ENCODE measurements at regions not wholly inside any gene's neighbourhood (a gene's known extent, or its start where the extent isn't known, plus 50 kb on each side); places are given as distances from the start of the nearest gene placed in this dataset.

- TF ChIP-seq CREB1 (IDR thresholded peaks at IDR 0.05; ENCODE audit: low read depth): no peak
- no peak for TF ChIP-seq FOXM1 (IDR thresholded peaks at IDR 0.05; ENCODE audit: borderline replicate concordance, low read depth)
- TF ChIP-seq RAD21 (IDR thresholded peaks at IDR 0.05; ENCODE audit: low read depth): no peak
- TF ChIP-seq TAF1 (IDR thresholded peaks at IDR 0.05; ENCODE audit: low read depth): no peak
- TF ChIP-seq ZBTB7A (IDR thresholded peaks at IDR 0.05; ENCODE audit: low read depth): no peak
- no peak for TF ChIP-seq USF1 (IDR thresholded peaks at IDR 0.05)
- no peak for TF ChIP-seq NFIC (IDR thresholded peaks at IDR 0.05)
- TF ChIP-seq CEBPB (IDR thresholded peaks at IDR 0.05): no peak
- no peak for TF ChIP-seq EGR1 (IDR thresholded peaks at IDR 0.05)
- TF ChIP-seq TCF12 (IDR thresholded peaks at IDR 0.05; ENCODE audit: low read depth): no peak
- no peak for TF ChIP-seq TEAD4 (IDR thresholded peaks at IDR 0.05)
- no peak for TF ChIP-seq EP300 (IDR thresholded peaks at IDR 0.05; ENCODE audit: borderline replicate concordance)
- no peak for TF ChIP-seq REST (IDR thresholded peaks at IDR 0.05; ENCODE audit: low read depth)
- TF ChIP-seq YY1 (IDR thresholded peaks at IDR 0.05; ENCODE audit: low read depth): no peak
- TF ChIP-seq MAX (IDR thresholded peaks at IDR 0.05): no peak
Measured at GRCh38 chr19:31974290-31974689, 371.1 kb upstream of the ZNF507 start.

GRCh38 chr19:31974941-31975340, 370.5 kb upstream of the ZNF507 start:
- TF ChIP-seq CREB1 (IDR thresholded peaks at IDR 0.05; ENCODE audit: low read depth) (no peak), TEAD4 (IDR thresholded peaks at IDR 0.05) (no peak), USF1 (IDR thresholded peaks at IDR 0.05) (no peak), ZBTB7A (IDR thresholded peaks at IDR 0.05; ENCODE audit: low read depth) (no peak), CEBPB (IDR thresholded peaks at IDR 0.05) (no peak), RAD21 (IDR thresholded peaks at IDR 0.05; ENCODE audit: low read depth) (no peak), YY1 (IDR thresholded peaks at IDR 0.05; ENCODE audit: low read depth) (no peak), TAF1 (IDR thresholded peaks at IDR 0.05; ENCODE audit: low read depth) (no peak), NFIC (IDR thresholded peaks at IDR 0.05) (no peak), TCF12 (IDR thresholded peaks at IDR 0.05; ENCODE audit: low read depth) (no peak), REST (IDR thresholded peaks at IDR 0.05; ENCODE audit: low read depth) (no peak), FOXM1 (IDR thresholded peaks at IDR 0.05; ENCODE audit: borderline replicate concordance, low read depth) (no peak), MAX (IDR thresholded peaks at IDR 0.05) (no peak), EP300 (IDR thresholded peaks at IDR 0.05; ENCODE audit: borderline replicate concordance) (no peak), EGR1 (IDR thresholded peaks at IDR 0.05) (no peak)

GRCh38 chr19:31975461-31975860, 369.9 kb upstream of the ZNF507 start:
- TF ChIP-seq CREB1 (IDR thresholded peaks at IDR 0.05; ENCODE audit: low read depth) (no peak), ZBTB7A (IDR thresholded peaks at IDR 0.05; ENCODE audit: low read depth) (no peak), USF1 (IDR thresholded peaks at IDR 0.05) (no peak), NFIC (IDR thresholded peaks at IDR 0.05) (no peak), REST (IDR thresholded peaks at IDR 0.05; ENCODE audit: low read depth) (no peak), TEAD4 (IDR thresholded peaks at IDR 0.05) (no peak), TAF1 (IDR thresholded peaks at IDR 0.05; ENCODE audit: low read depth) (no peak), EP300 (IDR thresholded peaks at IDR 0.05; ENCODE audit: borderline replicate concordance) (no peak), YY1 (IDR thresholded peaks at IDR 0.05; ENCODE audit: low read depth) (no peak)

All from Ishikawa (cell line).